Right lobe of liver (tissue), 4 donors: ENCODE measurements at regions not wholly inside any gene's neighbourhood (a gene's known extent, or its start where the extent isn't known, plus 50 kb on each side); places are given as distances from the start of the nearest gene placed in this dataset.

ENCODE experiments used
- CTCF ChIP-seq, 4 donors: fragments of 200-600 bp in 3 of 4; fragments of 450-650 bp in 1 of 4; IDR thresholded peaks; one replicate each; pipeline versions ENCODE4 v1.5.1 to v1.8.0; 2016 to 2022; ENCODE audit warnings: antibody characterized with exemption in 4 of 4, mild to moderate bottlenecking in 2 of 4
- POLR2A ChIP-seq: fragments of 450-650 bp; IDR thresholded peaks from one replicate; pipeline ENCODE4 v1.6.1; 2017; ENCODE audit warnings: antibody characterized with exemption, mild to moderate bottlenecking
- donor health status: DM: no; HTN: no; CAD: no.
- donor health status: DM: no; HTN: no; CAD: no.
- donor health status: DM: no; HTN: yes; CAD: no.

DNA sequence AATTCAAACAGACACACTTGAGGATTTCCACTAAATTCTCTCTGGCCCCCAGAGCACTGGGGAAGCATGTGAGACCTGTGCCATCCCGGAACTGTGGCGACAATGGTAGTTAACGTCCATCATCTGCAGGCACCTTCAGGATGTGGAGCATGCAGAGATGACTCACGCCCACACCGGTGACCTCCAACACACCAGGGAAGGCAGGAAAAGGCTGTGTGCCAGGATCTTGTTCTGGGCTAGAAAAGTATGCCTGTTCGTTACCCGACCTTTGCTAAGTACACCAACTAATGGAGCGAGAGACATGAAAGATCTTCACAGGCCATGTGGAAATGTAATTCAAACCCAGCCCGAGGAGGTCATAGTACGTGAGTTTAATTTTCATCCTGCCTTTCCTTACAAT is 208.8 kb downstream of the MELK start:
- TF ChIP-seq CTCF (IDR thresholded peaks at IDR 0.05), result no peak
- TF ChIP-seq POLR2A, result no peak
